ENCODE measurements at regions not wholly inside any gene's neighbourhood (a gene's known extent, or its start where the extent isn't known, plus 50 kb on each side); places are given as distances from the start of the nearest gene placed in this dataset.

- H3K18ac ChIP-seq (ENCODE audit: low read length), result no peak overlapping the region
- H4K91ac ChIP-seq (ENCODE audit: low read depth, low read length, poor library complexity), result no peak overlapping the region
- no peak overlapping the region for H2AK5ac ChIP-seq (ENCODE audit: low read depth, low read length)
- H3K79me1 ChIP-seq (ENCODE audit: low read depth, low read length), result no peaks in the 10 kb centered on the region
- no CpG with 5 or more reads among the region's 12 CpGs for WGBS, 2 donors (ENCODE audit: extremely low coverage in 2 of 2, insufficient read length in 2 of 2, insufficient replicate concordance in 1 of 2)
- H2BK12ac ChIP-seq (ENCODE audit: low read length), result no peak overlapping the region
- no peak overlapping the region for H2BK5ac ChIP-seq (ENCODE audit: low read length)
- no peak overlapping the region for H2BK120ac ChIP-seq (ENCODE audit: low read depth, low read length)
- no peak overlapping the region for H3K23ac ChIP-seq (ENCODE audit: low read depth, low read length, poor library complexity)
- H3K4me2 ChIP-seq (ENCODE audit: insufficient read depth, low read length, poor library complexity, severe bottlenecking), result no peak overlapping the region
- DNase-seq (ENCODE audit: low spot score), result no peak
- no peak overlapping the region for H3K4me3 ChIP-seq (ENCODE audit: low read length in 2 of 2)
- no peak overlapping the region for H3K14ac ChIP-seq (ENCODE audit: low read length)
- peaks cover 0 to 7% of the 10 kb centered on the region in 2 donors for H3K9me3 ChIP-seq (replicated peaks in 1 of 2; ENCODE audit: control insufficient read depth in 2 of 2, insufficient read depth in 1 of 2, low read depth in 1 of 2, low read length in 2 of 2)
- H3K4me1 ChIP-seq (ENCODE audit: control insufficient read depth in 2 of 2, insufficient read depth in 1 of 2, low read depth in 1 of 2, low read length in 2 of 2), result no peaks in the 10 kb centered on the region
- H4K8ac ChIP-seq (ENCODE audit: low read depth, low read length), result no peak overlapping the region
- no peak overlapping the region for H3K27ac ChIP-seq (replicated peaks; ENCODE audit: low read length)
- H3K36me3 ChIP-seq (replicated peaks in 1 of 2; ENCODE audit: control insufficient read depth in 2 of 2, insufficient read depth in 2 of 2, low read length in 2 of 2), result no peaks in the 10 kb centered on the region
- no peak overlapping the region for H3K4ac ChIP-seq (ENCODE audit: low read length)
- H3K9ac ChIP-seq (ENCODE audit: low read depth, low read length, poor library complexity), result no peak overlapping the region
- no peaks in the 10 kb centered on the region for H3K27me3 ChIP-seq (ENCODE audit: control insufficient read depth in 3 of 3, insufficient read depth in 3 of 3, low read depth in 1 of 3, low read length in 3 of 3)
- no peak overlapping the region for H2AFZ ChIP-seq (ENCODE audit: low read length)
- no peak overlapping the region for H2BK15ac ChIP-seq (ENCODE audit: low read length)
Observed at GRCh38 chr22:48724899-48725298, 1102.8 kb downstream of the BRD1 start.

GRCh38 chr22:48722661-48723060 lies 1105.0 kb downstream of the BRD1 start:
- Histone ChIP-seq H3K18ac (ENCODE audit: low read length) (no peak overlapping the region), H2BK12ac (ENCODE audit: low read length) (no peak overlapping the region), H3K4me1 (ENCODE audit: control insufficient read depth in 2 of 2, insufficient read depth in 1 of 2, low read depth in 1 of 2, low read length in 2 of 2) (peaks cover 0 to 7% of the 10 kb centered on the region in 2 donors), H3K4ac (ENCODE audit: low read length) (no peak overlapping the region), H3K23ac (ENCODE audit: low read depth, low read length, poor library complexity) (no peak overlapping the region), H3K14ac (ENCODE audit: low read length) (no peak overlapping the region), H2BK15ac (ENCODE audit: low read length) (no peak overlapping the region), H2AFZ (ENCODE audit: low read length) (no peak overlapping the region), H3K27me3 (ENCODE audit: control insufficient read depth in 3 of 3, insufficient read depth in 3 of 3, low read depth in 1 of 3, low read length in 3 of 3) (no peaks in the 10 kb centered on the region), H3K27ac (replicated peaks; ENCODE audit: low read length) (no peak overlapping the region), H3K4me2 (ENCODE audit: insufficient read depth, low read length, poor library complexity, severe bottlenecking) (no peak overlapping the region), H2AK5ac (ENCODE audit: low read depth, low read length) (no peak overlapping the region), H3K36me3 (replicated peaks in 1 of 2; ENCODE audit: control insufficient read depth in 2 of 2, insufficient read depth in 2 of 2, low read length in 2 of 2) (no peaks in the 10 kb centered on the region), H3K9me3 (replicated peaks in 1 of 2; ENCODE audit: control insufficient read depth in 2 of 2, insufficient read depth in 1 of 2, low read depth in 1 of 2, low read length in 2 of 2) (peaks cover 0 to 5% of the 10 kb centered on the region in 2 donors), H2BK120ac (ENCODE audit: low read depth, low read length) (no peak overlapping the region), H3K9ac (ENCODE audit: low read depth, low read length, poor library complexity) (no peak overlapping the region), H3K79me1 (ENCODE audit: low read depth, low read length) (peaks cover 2% of the 10 kb centered on the region), H4K8ac (ENCODE audit: low read depth, low read length) (no peak overlapping the region), H2BK5ac (ENCODE audit: low read length) (no peak overlapping the region), H4K91ac (ENCODE audit: low read depth, low read length, poor library complexity) (no peak overlapping the region), H3K4me3 (ENCODE audit: low read length in 2 of 2) (no peak overlapping the region)
- no peak for DNase-seq (ENCODE audit: low spot score)
- WGBS, 2 donors (ENCODE audit: extremely low coverage in 2 of 2, insufficient read length in 2 of 2, insufficient replicate concordance in 1 of 2), result no CpG with 5 or more reads among the region's 10 CpGs

GRCh38 chr22:48721395-48721669 lies 1106.3 kb downstream of the BRD1 start:
- Histone ChIP-seq H3K9me3 (replicated peaks in 1 of 2; ENCODE audit: control insufficient read depth in 2 of 2, insufficient read depth in 1 of 2, low read depth in 1 of 2, low read length in 2 of 2) (peaks cover 0 to 2% of the 10 kb centered on the region in 2 donors), H3K9ac (ENCODE audit: low read depth, low read length, poor library complexity) (no peak overlapping the region), H2BK15ac (ENCODE audit: low read length) (no peak overlapping the region), H3K4me3 (ENCODE audit: low read length in 2 of 2) (no peak overlapping the region), H3K18ac (ENCODE audit: low read length) (no peak overlapping the region), H2BK120ac (ENCODE audit: low read depth, low read length) (no peak overlapping the region), H3K4me1 (ENCODE audit: control insufficient read depth in 2 of 2, insufficient read depth in 1 of 2, low read depth in 1 of 2, low read length in 2 of 2) (peaks cover 0 to 7% of the 10 kb centered on the region in 2 donors), H3K79me1 (ENCODE audit: low read depth, low read length) (peaks cover 2% of the 10 kb centered on the region), H3K36me3 (replicated peaks in 1 of 2; ENCODE audit: control insufficient read depth in 2 of 2, insufficient read depth in 2 of 2, low read length in 2 of 2) (no peaks in the 10 kb centered on the region), H2AK5ac (ENCODE audit: low read depth, low read length) (no peak overlapping the region), H4K91ac (ENCODE audit: low read depth, low read length, poor library complexity) (no peak overlapping the region), H2BK12ac (ENCODE audit: low read length) (no peak overlapping the region), H3K4me2 (ENCODE audit: insufficient read depth, low read length, poor library complexity, severe bottlenecking) (no peak overlapping the region), H2BK5ac (ENCODE audit: low read length) (no peak overlapping the region), H4K8ac (ENCODE audit: low read depth, low read length) (no peak overlapping the region), H2AFZ (ENCODE audit: low read length) (no peak overlapping the region), H3K4ac (ENCODE audit: low read length) (no peak overlapping the region), H3K27me3 (ENCODE audit: control insufficient read depth in 3 of 3, insufficient read depth in 3 of 3, low read depth in 1 of 3, low read length in 3 of 3) (no peaks in the 10 kb centered on the region), H3K23ac (ENCODE audit: low read depth, low read length, poor library complexity) (no peak overlapping the region), H3K14ac (ENCODE audit: low read length) (no peak overlapping the region), H3K27ac (replicated peaks; ENCODE audit: low read length) (no peak overlapping the region)
- WGBS, 2 donors (ENCODE audit: extremely low coverage in 2 of 2, insufficient read length in 2 of 2, insufficient replicate concordance in 1 of 2), result no CpG with 5 or more reads among the region's 3 CpGs
- no peak for DNase-seq (ENCODE audit: low spot score)

GRCh38 chr22:48720662-48721394 lies 1106.8 kb downstream of the BRD1 start:
- Histone ChIP-seq H3K27ac (replicated peaks; ENCODE audit: low read length) (no peak overlapping the region), H2BK12ac (ENCODE audit: low read length) (no peak overlapping the region), H2BK120ac (ENCODE audit: low read depth, low read length) (no peak overlapping the region), H4K8ac (ENCODE audit: low read depth, low read length) (no peak overlapping the region), H3K4me3 (ENCODE audit: low read length in 2 of 2) (no peak overlapping the region), H3K4me1 (ENCODE audit: control insufficient read depth in 2 of 2, insufficient read depth in 1 of 2, low read depth in 1 of 2, low read length in 2 of 2) (peaks cover 0 to 7% of the 10 kb centered on the region in 2 donors), H2AK5ac (ENCODE audit: low read depth, low read length) (no peak overlapping the region), H3K18ac (ENCODE audit: low read length) (no peak overlapping the region), H3K4ac (ENCODE audit: low read length) (no peak overlapping the region), H3K14ac (ENCODE audit: low read length) (no peak overlapping the region), H3K4me2 (ENCODE audit: insufficient read depth, low read length, poor library complexity, severe bottlenecking) (no peak overlapping the region), H2AFZ (ENCODE audit: low read length) (no peak overlapping the region), H2BK5ac (ENCODE audit: low read length) (no peak overlapping the region), H3K36me3 (replicated peaks in 1 of 2; ENCODE audit: control insufficient read depth in 2 of 2, insufficient read depth in 2 of 2, low read length in 2 of 2) (no peaks in the 10 kb centered on the region), H3K9me3 (replicated peaks in 1 of 2; ENCODE audit: control insufficient read depth in 2 of 2, insufficient read depth in 1 of 2, low read depth in 1 of 2, low read length in 2 of 2) (peaks cover 0 to 2% of the 10 kb centered on the region in 2 donors), H3K9ac (ENCODE audit: low read depth, low read length, poor library complexity) (no peak overlapping the region), H3K27me3 (ENCODE audit: control insufficient read depth in 3 of 3, insufficient read depth in 3 of 3, low read depth in 1 of 3, low read length in 3 of 3) (no peaks in the 10 kb centered on the region), H2BK15ac (ENCODE audit: low read length) (no peak overlapping the region), H3K79me1 (ENCODE audit: low read depth, low read length) (peaks cover 2% of the 10 kb centered on the region), H4K91ac (ENCODE audit: low read depth, low read length, poor library complexity) (no peak overlapping the region), H3K23ac (ENCODE audit: low read depth, low read length, poor library complexity) (no peak overlapping the region)
- no CpG with 5 or more reads among the region's 20 CpGs for WGBS, 2 donors (ENCODE audit: extremely low coverage in 2 of 2, insufficient read length in 2 of 2, insufficient replicate concordance in 1 of 2)
- DNase-seq (ENCODE audit: low spot score), result no peak
